IMR-90 (cell line): ENCODE measurements at regions not wholly inside any gene's neighbourhood (a gene's known extent, or its start where the extent isn't known, plus 50 kb on each side); places are given as distances from the start of the nearest gene placed in this dataset.

ENCODE experiments used
- ATAC-seq: fragments of 200-7000 bp; cut with Tn5 transposase; 2 replicates; pipeline ENCODE4 v1.9.1; 2020; ENCODE audit warnings: low read depth, mild to moderate bottlenecking, moderate library complexity
- BruUV-seq: library from RNA; stranded (reverse); fragments of 400-500 nt; replicated peaks from 2 replicates; lab custom pipeline; 2021; lab: Mats Ljungman, UMichigan
- CTCF ChIA-PET: fragments of 300-600 bp; formaldehyde crosslinking; extraction: SDS; loops from one replicate; lab custom pipeline; 2021; ENCODE audit warnings: antibody characterized with exemption; lab: Yijun Ruan, JAX
- POLR2A ChIA-PET: fragments of 300-600 bp; sonication (Branson Sonifier 250); formaldehyde crosslinking; loops from one replicate; lab custom pipeline; 2022; ENCODE audit warnings: antibody characterized with exemption; ENCODE audit not compliant: unreplicated experiment; lab: Charles Lee
- DNase-seq: peaks from one replicate; pipeline ENCODE4 v3.0.0; 2013
- H2AFZ ChIP-seq: replicated peaks from 2 replicates; pipeline ENCODE3; 2013; ENCODE audit warnings: low read length, mild to moderate bottlenecking; ENCODE audit not compliant: poor library complexity
- H2AK5ac ChIP-seq: 2 replicates; pipeline ENCODE4 v1.6.1; 2013; ENCODE audit warnings: low read depth, low read length, inconsistent platforms
- H2AK9ac ChIP-seq: replicated peaks from 2 replicates; pipeline ENCODE3; 2013; ENCODE audit warnings: mild to moderate bottlenecking, low read depth, low read length, moderate library complexity; ENCODE audit not compliant: poor library complexity
- H2BK120ac ChIP-seq: 2 replicates; pipeline ENCODE4 v1.6.1; 2013; ENCODE audit warnings: low read depth, low read length, inconsistent platforms
- H2BK15ac ChIP-seq: 3 replicates; pipeline ENCODE4 v1.6.1; 2013; ENCODE audit warnings: low read depth, low read length, inconsistent platforms
- H2BK20ac ChIP-seq: 2 replicates; pipeline ENCODE4 v1.6.1; 2013; ENCODE audit warnings: low read depth, mild to moderate bottlenecking, inconsistent platforms, low read length, moderate library complexity
- H2BK5ac ChIP-seq: 2 replicates; pipeline ENCODE4 v1.6.1; 2013; ENCODE audit warnings: mild to moderate bottlenecking, low read depth, low read length, inconsistent platforms; ENCODE audit not compliant: poor library complexity, severe bottlenecking
- H3K14ac ChIP-seq: replicated peaks from 2 replicates; pipeline ENCODE4 v1.6.1; 2013; ENCODE audit warnings: low read depth, low read length, inconsistent platforms
- H3K18ac ChIP-seq: 2 replicates; pipeline ENCODE4 v1.6.1; 2013; ENCODE audit warnings: low read depth, low read length, control low read depth
- H3K23ac ChIP-seq: 2 replicates; pipeline ENCODE4 v1.6.1; 2013; ENCODE audit warnings: low read depth, low read length, inconsistent platforms
- H3K27ac ChIP-seq: 2 replicates; pipeline ENCODE4 v1.5.1; 2013; ENCODE audit warnings: mild to moderate bottlenecking, control low read depth, low read length; ENCODE audit not compliant: insufficient read depth
- H3K27me3 ChIP-seq: 2 replicates; pipeline ENCODE4 v1.6.1; 2013; ENCODE audit warnings: low read length; ENCODE audit not compliant: control insufficient read depth, insufficient read depth
- H3K36me3 ChIP-seq: 2 replicates; pipeline ENCODE4 v1.6.1; 2013; ENCODE audit warnings: low read length, mixed read lengths; ENCODE audit not compliant: control insufficient read depth, insufficient read depth
- H3K4ac ChIP-seq: 2 replicates; pipeline ENCODE4 v1.6.1; 2013; ENCODE audit warnings: low read depth, low read length, inconsistent platforms
- H3K4me1 ChIP-seq: 2 replicates; pipeline ENCODE4 v1.6.1; 2013; ENCODE audit warnings: low read length, mixed read lengths; ENCODE audit not compliant: control insufficient read depth, insufficient read depth
- H3K4me2 ChIP-seq: 2 replicates; pipeline ENCODE4 v1.6.1; 2013; ENCODE audit warnings: low read depth, mild to moderate bottlenecking, control low read depth, low read length, moderate library complexity
- H3K4me3 ChIP-seq: 2 replicates; pipeline ENCODE4 v1.5.1; 2013; ENCODE audit warnings: low read depth, mild to moderate bottlenecking, control low read depth, low read length, moderate library complexity; ENCODE audit not compliant: insufficient read depth
- H3K56ac ChIP-seq: 2 replicates; pipeline ENCODE4 v1.6.1; 2013; ENCODE audit warnings: low read length, inconsistent platforms; ENCODE audit not compliant: insufficient read depth; ENCODE audit errors: extremely low read depth
- H3K79me1 ChIP-seq, 2 experiments: 2 replicates each; pipeline ENCODE4 v1.6.1; 2013; ENCODE audit warnings: low read length in 2 of 2, inconsistent platforms in 1 of 2, low read depth in 1 of 2
- H3K9ac ChIP-seq: 2 replicates; pipeline ENCODE4 v1.6.1; 2013; ENCODE audit warnings: low read depth, low read length, control low read depth
- H3K9me1 ChIP-seq: 2 replicates; pipeline ENCODE4 v1.6.1; 2013; ENCODE audit warnings: low read length, inconsistent platforms; ENCODE audit not compliant: insufficient read depth
- H3K9me3 ChIP-seq: 2 replicates; pipeline ENCODE4 v1.6.1; 2013; ENCODE audit warnings: low read length; ENCODE audit not compliant: control insufficient read depth, insufficient read depth
- H4K20me1 ChIP-seq: 2 replicates; pipeline ENCODE4 v1.6.1; 2013; ENCODE audit warnings: low read length, inconsistent platforms; ENCODE audit not compliant: insufficient read depth
- H4K5ac ChIP-seq: 2 replicates; pipeline ENCODE4 v1.6.1; 2013; ENCODE audit warnings: mild to moderate bottlenecking, low read depth, low read length, control low read depth
- H4K8ac ChIP-seq, 2 experiments: 2 replicates each; pipeline ENCODE4 v1.6.1; 2013; ENCODE audit warnings: low read depth in 2 of 2, low read length in 2 of 2, control low read depth in 1 of 2, inconsistent platforms in 1 of 2
- H4K91ac ChIP-seq: 2 replicates; pipeline ENCODE4 v1.6.1; 2013; ENCODE audit warnings: low read depth, low read length, inconsistent platforms; ENCODE audit not compliant: insufficient read depth
- BHLHE40 ChIP-seq: fragments of 150-350 bp; IDR thresholded peaks from 2 replicates; pipeline ENCODE4 v1.6.1; 2016; ENCODE audit warnings: mild to moderate bottlenecking, low read depth, low read length
- CEBPB ChIP-seq: IDR thresholded peaks from 2 replicates; pipeline ENCODE4 v1.6.1; 2012; ENCODE audit warnings: low read depth, low read length, improper control_type of control experiment
- CHD1 ChIP-seq: IDR thresholded peaks from 2 replicates; pipeline ENCODE4 v1.6.1; 2012; ENCODE audit warnings: low read depth, low read length, improper control_type of control experiment
- FOS ChIP-seq: fragments of 150-350 bp; IDR thresholded peaks from 2 replicates; pipeline ENCODE4 v1.6.1; 2016; ENCODE audit warnings: low read depth, low read length
- MAFK ChIP-seq: IDR thresholded peaks from 2 replicates; pipeline ENCODE4 v1.6.1; 2012; ENCODE audit warnings: low read depth, low read length, improper control_type of control experiment
- MAZ ChIP-seq: IDR thresholded peaks from 2 replicates; pipeline ENCODE4 v1.6.1; 2012; ENCODE audit warnings: low read depth, mild to moderate bottlenecking, low read length, improper control_type of control experiment, moderate library complexity, borderline replicate concordance
- MXI1 ChIP-seq: IDR thresholded peaks from 2 replicates; pipeline ENCODE4 v1.6.1; 2012; ENCODE audit warnings: low read depth, mild to moderate bottlenecking, low read length, moderate library complexity, borderline replicate concordance
- NFE2L2 ChIP-seq: fragments of 150-350 bp; IDR thresholded peaks from 2 replicates; pipeline ENCODE4 v1.6.1; 2016; ENCODE audit warnings: low read depth, mild to moderate bottlenecking, low read length
- POLR2A ChIP-seq: IDR thresholded peaks from 2 replicates; pipeline ENCODE4 v1.6.1; 2012; ENCODE audit warnings: mild to moderate bottlenecking, low read depth, low read length
- RAD21 ChIP-seq: IDR thresholded peaks from 2 replicates; pipeline ENCODE4 v1.6.1; 2012; ENCODE audit warnings: low read length, improper control_type of control experiment
- RCOR1 ChIP-seq: IDR thresholded peaks from 2 replicates; pipeline ENCODE4 v1.6.1; 2012; ENCODE audit warnings: mild to moderate bottlenecking, low read length, improper control_type of control experiment; ENCODE audit not compliant: insufficient replicate concordance
- RFX5 ChIP-seq: IDR thresholded peaks from 2 replicates; pipeline ENCODE4 v1.8.0; 2012; ENCODE audit warnings: low read depth, mild to moderate bottlenecking, low read length, moderate library complexity
- SMC3 ChIP-seq: fragments of 150-350 bp; IDR thresholded peaks from 2 replicates; pipeline ENCODE4 v1.6.1; 2016; ENCODE audit warnings: low read depth, mild to moderate bottlenecking, antibody characterized with exemption, low read length, moderate library complexity
- WGBS, 2 experiments: methylation state at CpG; one replicate each; pipeline versions ENCODE4 v1.1.5 to v1.1.7; 2013; ENCODE audit warnings: missing lambda C conversion rate in 2 of 2; ENCODE audit not compliant: insufficient read length in 1 of 2; ENCODE audit errors: extremely low coverage in 2 of 2; 5-methylcytosine and 5-hydroxymethylcytosine counted together
- dilution Hi-C: fragments of 300-500 bp; cut with HindIII; formaldehyde crosslinking; loops from one replicate; pipeline ENCODE4 v1.14.3; 2018; ENCODE audit warnings: low sequenced_read_pairs; ENCODE audit not compliant: unreplicated experiment
- in situ Hi-C: fragments of 300-500 bp; cut with MboI; formaldehyde crosslinking; loops from 3 replicates; pipeline ENCODE4 v1.14.3; 2019; ENCODE audit warnings: low sequenced_read_pairs, inconsistent platforms, mixed read lengths
- intact Hi-C: fragments of 100-400 bp; cut with micrococcal nuclease; formaldehyde crosslinking; loops from 2 replicates; pipeline ENCODE4 v1.10.0; 2022
- TF ChIP-seq, protein P1 (sequence below): conservative IDR thresholded peaks from 2 replicates; pipeline ENCODE4 v1.5.1; 2012; ENCODE audit warnings: mild to moderate bottlenecking, low read depth, low read length, improper control_type of control experiment
- TF ChIP-seq, protein P2 (sequence below): fragments of 150-350 bp; IDR thresholded peaks from 2 replicates; pipeline ENCODE4 v1.6.1; 2016; ENCODE audit warnings: low read depth, mild to moderate bottlenecking, low read length, moderate library complexity, borderline replicate concordance
- TF ChIP-seq, protein P3 (sequence below): fragments of 150-350 bp; IDR thresholded peaks from 2 replicates; pipeline ENCODE4 v1.6.1; 2017; ENCODE audit warnings: mild to moderate bottlenecking, antibody characterized with exemption, low read length, low read depth

DNA sequence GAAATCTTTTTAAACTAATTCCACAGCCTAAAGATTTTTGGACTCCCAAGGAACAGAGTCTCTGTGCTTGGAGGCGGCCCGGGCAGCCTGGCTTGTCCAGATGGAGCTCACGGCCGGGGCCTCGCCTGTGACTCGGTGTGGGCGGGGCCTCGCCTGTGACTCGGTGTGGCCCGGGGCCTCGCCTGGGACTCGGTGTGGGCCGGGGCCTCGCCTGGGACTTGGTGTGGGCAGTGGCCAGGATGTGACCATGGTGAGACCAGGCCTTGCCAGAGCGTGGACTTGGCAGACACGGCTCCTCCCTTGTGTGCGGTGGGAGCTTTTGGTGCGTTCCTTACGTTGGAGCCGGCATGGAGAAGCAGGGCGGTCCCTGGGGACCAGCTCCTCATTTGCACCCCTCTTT, 92.3 kb downstream of the METRNL start:
- in situ Hi-C loops: no loop called here
- Histone ChIP-seq H3K4me2 (no peak overlapping the region), H2AK5ac (no peak overlapping the region), H3K18ac (no peak overlapping the region), H4K8ac (no peak overlapping the region), H3K4ac (no peak overlapping the region), H3K56ac (no peak overlapping the region), H3K9me1 (no peaks in the 10 kb centered on the region), H2BK120ac (no peak overlapping the region), H2BK20ac (no peak overlapping the region), H3K4me3 (no peak overlapping the region), H4K5ac (no peak overlapping the region), H3K9ac (no peak overlapping the region), H2BK5ac (no peak overlapping the region), H3K14ac (no peak overlapping the region), H3K36me3 (no peaks in the 10 kb centered on the region), H4K91ac (no peak overlapping the region), H3K23ac (no peak overlapping the region), H3K27ac (no peak overlapping the region), H2AFZ (no peak overlapping the region), H3K4me1 (no peaks in the 10 kb centered on the region; the same call in 1 of the 2 replicates), H2BK15ac (no peak overlapping the region), H2AK9ac (no peak overlapping the region), H4K20me1 (peaks cover 4% of the 10 kb centered on the region; the same call in 1 of the 2 replicates), H3K79me1 (no peaks in the 10 kb centered on the region), H3K9me3 (peaks cover 2% of the 10 kb centered on the region), H3K27me3 (peaks cover 34% of the 10 kb centered on the region)
- dilution Hi-C loops: no loop called here
- WGBS, 2 experiments: 64% methylated on average over 14 of the region's 21 CpGs; no CpG with 5 or more reads in 1 of the 2 experiments
- POLR2A ChIA-PET: no interaction called here
- ATAC-seq (no peak), DNase-seq (no peak)
- no peak for TF ChIP-seq BHLHE40
- no peak for TF ChIP-seq CHD1
- no peak for TF ChIP-seq MAFK
- no peak for TF ChIP-seq SMC3
- no peak for TF ChIP-seq FOS
- TF ChIP-seq RCOR1: no peak
- TF ChIP-seq NFE2L2: no peak
- no peak for TF ChIP-seq POLR2A
- TF ChIP-seq RAD21: no peak
- no peak for TF ChIP-seq MAZ
- TF ChIP-seq, protein P1, sequence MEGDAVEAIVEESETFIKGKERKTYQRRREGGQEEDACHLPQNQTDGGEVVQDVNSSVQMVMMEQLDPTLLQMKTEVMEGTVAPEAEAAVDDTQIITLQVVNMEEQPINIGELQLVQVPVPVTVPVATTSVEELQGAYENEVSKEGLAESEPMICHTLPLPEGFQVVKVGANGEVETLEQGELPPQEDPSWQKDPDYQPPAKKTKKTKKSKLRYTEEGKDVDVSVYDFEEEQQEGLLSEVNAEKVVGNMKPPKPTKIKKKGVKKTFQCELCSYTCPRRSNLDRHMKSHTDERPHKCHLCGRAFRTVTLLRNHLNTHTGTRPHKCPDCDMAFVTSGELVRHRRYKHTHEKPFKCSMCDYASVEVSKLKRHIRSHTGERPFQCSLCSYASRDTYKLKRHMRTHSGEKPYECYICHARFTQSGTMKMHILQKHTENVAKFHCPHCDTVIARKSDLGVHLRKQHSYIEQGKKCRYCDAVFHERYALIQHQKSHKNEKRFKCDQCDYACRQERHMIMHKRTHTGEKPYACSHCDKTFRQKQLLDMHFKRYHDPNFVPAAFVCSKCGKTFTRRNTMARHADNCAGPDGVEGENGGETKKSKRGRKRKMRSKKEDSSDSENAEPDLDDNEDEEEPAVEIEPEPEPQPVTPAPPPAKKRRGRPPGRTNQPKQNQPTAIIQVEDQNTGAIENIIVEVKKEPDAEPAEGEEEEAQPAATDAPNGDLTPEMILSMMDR: no peak
- TF ChIP-seq, protein P2, sequence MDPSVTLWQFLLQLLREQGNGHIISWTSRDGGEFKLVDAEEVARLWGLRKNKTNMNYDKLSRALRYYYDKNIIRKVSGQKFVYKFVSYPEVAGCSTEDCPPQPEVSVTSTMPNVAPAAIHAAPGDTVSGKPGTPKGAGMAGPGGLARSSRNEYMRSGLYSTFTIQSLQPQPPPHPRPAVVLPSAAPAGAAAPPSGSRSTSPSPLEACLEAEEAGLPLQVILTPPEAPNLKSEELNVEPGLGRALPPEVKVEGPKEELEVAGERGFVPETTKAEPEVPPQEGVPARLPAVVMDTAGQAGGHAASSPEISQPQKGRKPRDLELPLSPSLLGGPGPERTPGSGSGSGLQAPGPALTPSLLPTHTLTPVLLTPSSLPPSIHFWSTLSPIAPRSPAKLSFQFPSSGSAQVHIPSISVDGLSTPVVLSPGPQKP: no peak
- TF ChIP-seq CEBPB: no peak
- no peak for TF ChIP-seq MXI1
- TF ChIP-seq, protein P3, sequence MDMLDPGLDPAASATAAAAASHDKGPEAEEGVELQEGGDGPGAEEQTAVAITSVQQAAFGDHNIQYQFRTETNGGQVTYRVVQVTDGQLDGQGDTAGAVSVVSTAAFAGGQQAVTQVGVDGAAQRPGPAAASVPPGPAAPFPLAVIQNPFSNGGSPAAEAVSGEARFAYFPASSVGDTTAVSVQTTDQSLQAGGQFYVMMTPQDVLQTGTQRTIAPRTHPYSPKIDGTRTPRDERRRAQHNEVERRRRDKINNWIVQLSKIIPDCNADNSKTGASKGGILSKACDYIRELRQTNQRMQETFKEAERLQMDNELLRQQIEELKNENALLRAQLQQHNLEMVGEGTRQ: no peak
- TF ChIP-seq RFX5: no peak
- intact Hi-C loops: no loop called here
- CTCF ChIA-PET: no interaction called here
- no TSS peak for BruUV-seq
